OCI-LY3 (cell line): ENCODE measurements at regions not wholly inside any gene's neighbourhood (a gene's known extent, or its start where the extent isn't known, plus 50 kb on each side); places are given as distances from the start of the nearest gene placed in this dataset.

Experiments used
- EZH2phosphoT487 ChIP-seq: fragments of 200-600 bp; shearing (Covaris generic); IDR thresholded peaks from 2 replicates; pipeline ENCODE4 v1.6.1; 2018; ENCODE audit warnings: antibody characterized with exemption, mixed run types, low read depth
- TF ChIP-seq, protein P1 (sequence below): fragments of 200-600, 300-600 bp; sonication (generic); IDR thresholded peaks from 2 replicates; pipeline ENCODE4 v1.5.1; 2014; ENCODE audit warnings: antibody characterized with exemption, low read length, low read depth

GRCh38 chr6:169880516-169880915, 129.1 kb downstream of the ERMARD start:
- TF ChIP-seq, protein P1, sequence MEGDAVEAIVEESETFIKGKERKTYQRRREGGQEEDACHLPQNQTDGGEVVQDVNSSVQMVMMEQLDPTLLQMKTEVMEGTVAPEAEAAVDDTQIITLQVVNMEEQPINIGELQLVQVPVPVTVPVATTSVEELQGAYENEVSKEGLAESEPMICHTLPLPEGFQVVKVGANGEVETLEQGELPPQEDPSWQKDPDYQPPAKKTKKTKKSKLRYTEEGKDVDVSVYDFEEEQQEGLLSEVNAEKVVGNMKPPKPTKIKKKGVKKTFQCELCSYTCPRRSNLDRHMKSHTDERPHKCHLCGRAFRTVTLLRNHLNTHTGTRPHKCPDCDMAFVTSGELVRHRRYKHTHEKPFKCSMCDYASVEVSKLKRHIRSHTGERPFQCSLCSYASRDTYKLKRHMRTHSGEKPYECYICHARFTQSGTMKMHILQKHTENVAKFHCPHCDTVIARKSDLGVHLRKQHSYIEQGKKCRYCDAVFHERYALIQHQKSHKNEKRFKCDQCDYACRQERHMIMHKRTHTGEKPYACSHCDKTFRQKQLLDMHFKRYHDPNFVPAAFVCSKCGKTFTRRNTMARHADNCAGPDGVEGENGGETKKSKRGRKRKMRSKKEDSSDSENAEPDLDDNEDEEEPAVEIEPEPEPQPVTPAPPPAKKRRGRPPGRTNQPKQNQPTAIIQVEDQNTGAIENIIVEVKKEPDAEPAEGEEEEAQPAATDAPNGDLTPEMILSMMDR: no peak
- TF ChIP-seq EZH2phosphoT487: no peak
